Astrocyte (in vitro differentiated cells and primary cell): ENCODE measurements at regions not wholly inside any gene's neighbourhood (a gene's known extent, or its start where the extent isn't known, plus 50 kb on each side); places are given as distances from the start of the nearest gene placed in this dataset.
A peak's percentile ranks its signal among the peaks of the same experiment; 100 is the strongest.

Experiments
- DNase-seq: peaks from one replicate; pipeline ENCODE4 v3.0.0-alpha.2; 2010; ENCODE audit warnings: low read depth
- FAIRE-seq: peaks from 2 replicates; lab custom pipeline; 2011; peaks lifted over from hg19 to GRCh38; lab: Jason Lieb, UNC
- H2AFZ ChIP-seq: 2 replicates; pipeline ENCODE4 v1.6.0; 2012; ENCODE audit warnings: low read depth, low read length, inconsistent platforms
- H3K27ac ChIP-seq: 2 replicates; pipeline ENCODE4 v1.5.1; 2011; ENCODE audit warnings: low read depth, low read length, inconsistent platforms
- H3K27me3 ChIP-seq: 2 replicates; pipeline ENCODE4 v1.6.0; 2011; ENCODE audit warnings: low read length, inconsistent platforms; ENCODE audit not compliant: insufficient read depth
- H3K36me3 ChIP-seq: 2 replicates; pipeline ENCODE4 v1.5.1; 2011; ENCODE audit warnings: low read length, inconsistent platforms; ENCODE audit not compliant: insufficient read depth
- H3K4me1 ChIP-seq: 2 replicates; pipeline ENCODE4 v1.5.1; 2011; ENCODE audit warnings: low read length, inconsistent platforms; ENCODE audit not compliant: insufficient read depth
- H3K4me2 ChIP-seq: 2 replicates; pipeline ENCODE4 v1.6.0; 2012; ENCODE audit warnings: low read length, inconsistent platforms
- H3K4me3 ChIP-seq: 2 replicates; pipeline ENCODE4 v1.5.1; 2011; ENCODE audit warnings: low read depth, mild to moderate bottlenecking, low read length, inconsistent platforms; ENCODE audit not compliant: insufficient read depth
- H3K79me2 ChIP-seq: 2 replicates; pipeline ENCODE4 v1.6.0; 2012; ENCODE audit warnings: mild to moderate bottlenecking, low read length, inconsistent platforms; ENCODE audit not compliant: insufficient read depth
- H3K9ac ChIP-seq: 2 replicates; pipeline ENCODE4 v1.6.0; 2012; ENCODE audit warnings: mild to moderate bottlenecking, low read length, inconsistent platforms
- H3K9me3 ChIP-seq: 2 replicates; pipeline ENCODE4 v1.5.1; 2012; ENCODE audit warnings: low read depth, mild to moderate bottlenecking, low read length, inconsistent platforms; ENCODE audit not compliant: insufficient read depth
- H4K20me1 ChIP-seq: 2 replicates; pipeline ENCODE4 v1.6.0; 2012; ENCODE audit warnings: low read length, inconsistent platforms; ENCODE audit not compliant: insufficient read depth
- H3K27ac Mint-ChIP-seq: one replicate; pipeline ENCODE4 v1.8.0; 2021; ENCODE audit warnings: mild to moderate bottlenecking, mixed read lengths; ENCODE audit not compliant: unreplicated experiment
- H3K27me3 Mint-ChIP-seq: one replicate; pipeline ENCODE4 v1.8.0; 2021; ENCODE audit warnings: low read depth, mixed read lengths; ENCODE audit not compliant: unreplicated experiment
- H3K36me3 Mint-ChIP-seq: one replicate; pipeline ENCODE4 v1.8.0; 2021; ENCODE audit warnings: low read depth, mixed read lengths; ENCODE audit not compliant: unreplicated experiment
- H3K4me1 Mint-ChIP-seq: one replicate; pipeline ENCODE4 v1.8.0; 2021; ENCODE audit warnings: low read depth, mixed read lengths; ENCODE audit not compliant: unreplicated experiment
- H3K4me3 Mint-ChIP-seq: one replicate; pipeline ENCODE4 v1.8.0; 2021; ENCODE audit warnings: mild to moderate bottlenecking, moderate library complexity, mixed read lengths; ENCODE audit not compliant: unreplicated experiment
- H3K9me3 Mint-ChIP-seq: one replicate; pipeline ENCODE4 v1.8.0; 2021; ENCODE audit warnings: mild to moderate bottlenecking, mixed read lengths; ENCODE audit not compliant: unreplicated experiment
- EZH2 ChIP-seq: IDR thresholded peaks from 2 replicates; pipeline ENCODE4 v1.6.1; 2012; ENCODE audit warnings: mild to moderate bottlenecking, low read length, inconsistent platforms; ENCODE audit not compliant: insufficient read depth
- TF ChIP-seq, protein P1 (sequence below): IDR thresholded peaks from 2 replicates; pipeline ENCODE4 v1.5.1; 2011; ENCODE audit warnings: low read depth, mild to moderate bottlenecking, inconsistent platforms, low read length, moderate library complexity; ENCODE audit not compliant: insufficient read depth

DNA sequence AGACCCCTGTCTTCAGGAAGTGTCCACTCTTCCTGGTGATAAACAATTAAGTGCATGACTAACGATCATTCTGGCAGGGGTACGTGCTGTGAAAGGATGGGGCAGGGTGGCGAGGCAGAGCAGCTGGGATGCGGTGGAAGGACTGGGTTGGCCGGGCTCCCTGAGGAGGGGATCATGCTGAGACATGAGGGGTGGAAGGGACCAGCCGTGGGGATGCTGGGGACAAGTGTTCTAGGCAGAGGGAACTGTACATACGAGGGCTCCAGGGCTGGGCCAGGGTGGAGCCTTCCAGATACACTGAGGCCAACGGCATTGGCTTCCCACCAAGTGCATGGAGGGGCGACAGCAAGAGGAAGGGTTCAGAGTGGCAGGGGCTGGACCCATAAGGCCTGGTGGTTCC, 65.7 kb upstream of the SIRPA start:
- H3K4me1 Mint-ChIP-seq: peaks cover 20% of the 10 kb centered on the region
- Histone ChIP-seq H3K4me3 (no peak overlapping the region), H3K9me3 (no peaks in the 10 kb centered on the region), H3K4me1 (peaks cover 27% of the 10 kb centered on the region), H3K27me3 (no peaks in the 10 kb centered on the region), H2AFZ (no peak overlapping the region), H3K79me2 (no peaks in the 10 kb centered on the region), H3K27ac (peak overlapping the region; percentile 65), H3K4me2 (no peak overlapping the region), H3K9ac (peak overlapping the region; percentile 24), H3K36me3 (no peaks in the 10 kb centered on the region), H4K20me1 (no peaks in the 10 kb centered on the region)
- H3K27ac Mint-ChIP-seq: no peak overlapping the region
- no peaks in the 10 kb centered on the region for H3K36me3 Mint-ChIP-seq
- peaks cover 13% of the 10 kb centered on the region for H3K27me3 Mint-ChIP-seq
- FAIRE-seq (no peak), DNase-seq (no peak)
- no peak for TF ChIP-seq EZH2
- TF ChIP-seq, protein P1, sequence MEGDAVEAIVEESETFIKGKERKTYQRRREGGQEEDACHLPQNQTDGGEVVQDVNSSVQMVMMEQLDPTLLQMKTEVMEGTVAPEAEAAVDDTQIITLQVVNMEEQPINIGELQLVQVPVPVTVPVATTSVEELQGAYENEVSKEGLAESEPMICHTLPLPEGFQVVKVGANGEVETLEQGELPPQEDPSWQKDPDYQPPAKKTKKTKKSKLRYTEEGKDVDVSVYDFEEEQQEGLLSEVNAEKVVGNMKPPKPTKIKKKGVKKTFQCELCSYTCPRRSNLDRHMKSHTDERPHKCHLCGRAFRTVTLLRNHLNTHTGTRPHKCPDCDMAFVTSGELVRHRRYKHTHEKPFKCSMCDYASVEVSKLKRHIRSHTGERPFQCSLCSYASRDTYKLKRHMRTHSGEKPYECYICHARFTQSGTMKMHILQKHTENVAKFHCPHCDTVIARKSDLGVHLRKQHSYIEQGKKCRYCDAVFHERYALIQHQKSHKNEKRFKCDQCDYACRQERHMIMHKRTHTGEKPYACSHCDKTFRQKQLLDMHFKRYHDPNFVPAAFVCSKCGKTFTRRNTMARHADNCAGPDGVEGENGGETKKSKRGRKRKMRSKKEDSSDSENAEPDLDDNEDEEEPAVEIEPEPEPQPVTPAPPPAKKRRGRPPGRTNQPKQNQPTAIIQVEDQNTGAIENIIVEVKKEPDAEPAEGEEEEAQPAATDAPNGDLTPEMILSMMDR: no peak
- peaks cover 4% of the 10 kb centered on the region for H3K9me3 Mint-ChIP-seq
- H3K4me3 Mint-ChIP-seq: peak overlapping the region; percentile 21

DNA sequence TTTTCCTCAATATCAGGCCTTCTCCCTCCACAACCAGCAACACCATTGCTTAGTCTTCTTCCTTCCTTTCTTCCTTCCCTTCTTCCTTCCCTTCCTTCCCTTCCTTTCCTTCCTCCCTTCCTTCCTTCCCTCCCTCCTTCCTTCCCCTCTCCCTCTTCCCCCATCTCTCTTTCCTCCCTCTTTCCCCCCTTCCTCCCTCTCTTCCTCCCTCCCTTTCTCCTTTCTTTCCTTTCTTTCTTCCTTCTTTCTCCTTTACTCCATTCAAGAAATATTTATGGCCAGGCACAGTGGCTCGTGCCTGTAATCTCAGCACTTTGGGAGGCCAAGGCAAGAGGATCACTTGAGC, 66.4 kb upstream of the SIRPA start:
- DNase-seq: no peak
- Histone ChIP-seq H3K4me2 (no peak overlapping the region), H3K4me1 (peaks cover 27% of the 10 kb centered on the region), H3K9ac (no peak overlapping the region), H3K27me3 (no peaks in the 10 kb centered on the region), H3K79me2 (no peaks in the 10 kb centered on the region), H2AFZ (no peak overlapping the region), H3K27ac (peak overlapping the region; percentile 3), H3K36me3 (no peaks in the 10 kb centered on the region), H4K20me1 (no peaks in the 10 kb centered on the region), H3K9me3 (no peaks in the 10 kb centered on the region), H3K4me3 (no peak overlapping the region)
- Mint-ChIP-seq H3K27ac (no peak overlapping the region), H3K27me3 (peaks cover 9% of the 10 kb centered on the region), H3K36me3 (peaks cover 4% of the 10 kb centered on the region), H3K4me1 (peaks cover 14% of the 10 kb centered on the region), H3K9me3 (peaks cover 10% of the 10 kb centered on the region), H3K4me3 (no peak overlapping the region)
- TF ChIP-seq, protein P1: no peak
- no peak for TF ChIP-seq EZH2
- FAIRE-seq: no peak

DNA sequence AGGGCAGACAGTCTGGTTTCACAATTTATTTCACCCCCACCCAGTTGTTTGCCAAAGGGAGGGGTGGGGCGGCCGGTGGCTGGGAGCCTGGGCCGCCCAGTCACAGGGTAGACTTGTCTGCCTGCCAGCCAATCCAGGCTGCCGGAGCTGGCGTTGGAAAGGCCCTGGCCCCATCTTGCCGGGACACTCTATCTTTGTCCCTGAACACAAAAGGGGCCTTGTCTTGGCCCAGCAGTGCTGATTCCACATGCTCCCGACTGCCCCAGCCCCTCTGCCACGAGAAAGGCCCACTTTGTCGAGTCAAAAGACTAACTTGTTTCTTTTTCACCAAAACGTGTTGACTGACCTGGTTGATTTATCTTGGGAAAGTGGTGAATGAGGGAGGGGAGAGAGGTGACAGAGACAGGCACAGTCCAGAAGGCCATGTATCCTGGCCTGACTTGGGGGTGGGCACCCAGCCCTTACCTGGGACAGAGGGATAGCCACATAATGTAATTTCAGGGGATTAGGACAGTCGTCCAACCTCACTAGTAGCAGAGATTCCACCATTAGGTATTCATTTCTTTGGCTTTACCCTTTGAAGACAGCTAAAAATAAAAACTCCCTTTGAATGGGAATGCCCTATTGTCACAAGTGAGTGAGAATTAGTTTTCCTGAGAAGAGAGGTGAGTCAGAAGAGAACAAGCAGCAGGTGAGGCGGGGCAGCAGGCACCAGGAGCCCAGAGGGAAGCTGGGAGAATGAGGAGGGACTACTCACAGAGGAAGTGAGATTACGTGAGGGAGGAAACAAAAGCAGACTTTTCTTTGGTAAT, 67.0 kb upstream of the SIRPA start:
- Mint-ChIP-seq H3K9me3 (peaks cover 13% of the 10 kb centered on the region), H3K27me3 (peaks cover 9% of the 10 kb centered on the region), H3K27ac (peak overlapping the region; percentile 4), H3K36me3 (peaks cover 7% of the 10 kb centered on the region), H3K4me3 (no peak overlapping the region), H3K4me1 (peaks cover 14% of the 10 kb centered on the region)
- H3K27me3 ChIP-seq: no peaks in the 10 kb centered on the region
- H3K4me1 ChIP-seq: peaks cover 27% of the 10 kb centered on the region
- no peak for DNase-seq
- TF ChIP-seq, protein P1: no peak
- no peak for TF ChIP-seq EZH2
- peak overlapping the region; percentile 3 for H3K27ac ChIP-seq
- no peaks in the 10 kb centered on the region for H3K36me3 ChIP-seq
- no peak overlapping the region for H3K4me2 ChIP-seq
- peak overlapping the region; percentile 48 for H2AFZ ChIP-seq
- H3K9me3 ChIP-seq: no peaks in the 10 kb centered on the region
- H4K20me1 ChIP-seq: no peaks in the 10 kb centered on the region
- no peak overlapping the region for H3K9ac ChIP-seq
- no peak for FAIRE-seq
- no peak overlapping the region for H3K4me3 ChIP-seq
- no peaks in the 10 kb centered on the region for H3K79me2 ChIP-seq
